ENCODE measurements at regions not wholly inside any gene's neighbourhood (a gene's known extent, or its start where the extent isn't known, plus 50 kb on each side); places are given as distances from the start of the nearest gene placed in this dataset.

DNA sequence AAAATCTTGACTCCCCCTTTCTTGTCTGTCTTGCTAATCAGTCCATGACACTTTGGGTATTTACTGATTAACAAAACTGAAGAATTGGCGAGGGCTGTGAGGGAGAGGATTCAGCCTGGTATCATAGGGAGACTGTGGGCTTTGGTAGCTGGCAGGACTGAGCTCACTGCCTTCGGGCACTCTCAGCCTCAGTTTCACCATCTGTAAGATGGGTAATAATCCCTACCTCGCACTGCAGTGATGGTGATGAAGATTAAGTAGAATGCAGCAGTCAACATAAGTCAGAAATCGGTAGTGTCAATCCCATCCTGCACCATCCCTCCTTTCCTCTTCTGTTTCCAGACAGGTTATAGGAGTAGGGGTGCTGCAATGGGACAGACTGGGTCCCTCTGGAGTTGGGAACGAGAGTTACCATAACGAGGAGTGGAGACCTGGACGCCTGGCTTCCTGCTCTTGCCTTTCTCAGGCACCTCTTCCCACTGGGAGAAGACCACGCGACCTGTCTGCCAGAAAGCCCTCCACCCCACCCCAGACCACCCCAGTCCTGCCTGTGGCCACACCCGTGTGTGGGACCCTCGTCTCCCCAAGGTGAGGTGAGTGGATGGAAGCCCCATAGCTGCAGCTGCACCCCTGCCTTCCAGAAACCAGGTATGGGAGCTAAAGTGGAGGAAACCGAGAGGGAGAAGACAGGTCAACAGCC is 99.1 kb downstream of the SNX5 start:
- Histone ChIP-seq H2AK5ac (ENCODE audit: insufficient read length, low read length) (no peak overlapping the region), H3K27ac (ENCODE audit: insufficient read length, low read depth, low read length) (no peak overlapping the region), H3K79me2 (ENCODE audit: insufficient read depth, low read length) (no peaks in the 10 kb centered on the region), H4K20me1 (ENCODE audit: control insufficient read depth, insufficient read depth, insufficient read length) (no peaks in the 10 kb centered on the region), H3K27me3 (ENCODE audit: insufficient read depth, low read length) (no peaks in the 10 kb centered on the region), H3K79me1 (ENCODE audit: insufficient read depth, low read depth, low read length, poor library complexity, severe bottlenecking) (no peaks in the 10 kb centered on the region), H4K91ac (ENCODE audit: insufficient read length, low read depth, low read length) (peak overlapping the region; percentile 22), H4K8ac (replicated peaks; ENCODE audit: insufficient read length, low read depth, low read length) (no peak overlapping the region), H3T11ph (ENCODE audit: low read length) (no peak overlapping the region), H3K9ac (ENCODE audit: extremely low read depth, insufficient read length, low read length) (no peak overlapping the region), H4K5ac (ENCODE audit: insufficient read length, low read depth, low read length) (peak overlapping the region; percentile 56), H3K56ac (ENCODE audit: insufficient read length, low read depth, low read length) (no peak overlapping the region), H3K4me2 (ENCODE audit: insufficient read depth, insufficient read length, low read length) (no peak overlapping the region), H3K14ac (ENCODE audit: insufficient read depth, low read length) (no peak overlapping the region; the same call in 1 of the 2 replicates), H2BK20ac (ENCODE audit: low read depth, low read length, poor library complexity, severe bottlenecking) (no peak overlapping the region), H2BK5ac (ENCODE audit: insufficient read length, low read length) (no peak overlapping the region), H2BK120ac (ENCODE audit: low read depth, low read length, poor library complexity, severe bottlenecking) (no peak overlapping the region), H2AFZ (ENCODE audit: low read length) (no peak overlapping the region), H3K4ac (ENCODE audit: low read depth, low read length) (no peak overlapping the region), H3K18ac (ENCODE audit: insufficient read length, low read depth, low read length) (no peak overlapping the region), H3K23ac (ENCODE audit: insufficient read length, low read depth, low read length) (no peak overlapping the region), H3K4me1 (ENCODE audit: insufficient read depth, low read length) (peaks cover 13% of the 10 kb centered on the region; the same call in 1 of the 2 replicates), H3K23me2 (ENCODE audit: insufficient read length, low read depth, low read length, poor library complexity, severe bottlenecking) (no peaks in the 10 kb centered on the region), H2BK15ac (ENCODE audit: low read depth, low read length) (no peak overlapping the region), H2BK12ac (ENCODE audit: insufficient read length, low read depth, low read length) (no peak overlapping the region), H3K9me3 (ENCODE audit: control insufficient read depth, low read depth, low read length) (no peaks in the 10 kb centered on the region)
- no peak for DNase-seq
- Mint-ChIP-seq H3K9me3 (no peaks in the 10 kb centered on the region; a peak in 1 of 5 replicates), H3K27me3 (ENCODE audit: low read depth) (no peaks in the 10 kb centered on the region; the same call in none of the 2 replicates), H3K4me1 (peaks cover 61 to 69% of the 10 kb centered on the region in 2 experiments), H3K36me3 (ENCODE audit: insufficient read depth in 1 of 3, low read depth in 3 of 3) (peaks cover 0 to 2% (median 0%) of the 10 kb centered on the region in 3 experiments; a peak in 1 of 7 replicates), H3K4me3 (no peak overlapping the region), H3K27ac (peak overlapping the region in 1 of 3 experiments; percentile 98; a peak in 2 of 7 replicates)
- WGBS (ENCODE audit: extremely low coverage, insufficient read length, low lambda C conversion rate), result no CpG with 5 or more reads among the region's 12 CpGs
- TF ChIP-seq, protein P1, sequence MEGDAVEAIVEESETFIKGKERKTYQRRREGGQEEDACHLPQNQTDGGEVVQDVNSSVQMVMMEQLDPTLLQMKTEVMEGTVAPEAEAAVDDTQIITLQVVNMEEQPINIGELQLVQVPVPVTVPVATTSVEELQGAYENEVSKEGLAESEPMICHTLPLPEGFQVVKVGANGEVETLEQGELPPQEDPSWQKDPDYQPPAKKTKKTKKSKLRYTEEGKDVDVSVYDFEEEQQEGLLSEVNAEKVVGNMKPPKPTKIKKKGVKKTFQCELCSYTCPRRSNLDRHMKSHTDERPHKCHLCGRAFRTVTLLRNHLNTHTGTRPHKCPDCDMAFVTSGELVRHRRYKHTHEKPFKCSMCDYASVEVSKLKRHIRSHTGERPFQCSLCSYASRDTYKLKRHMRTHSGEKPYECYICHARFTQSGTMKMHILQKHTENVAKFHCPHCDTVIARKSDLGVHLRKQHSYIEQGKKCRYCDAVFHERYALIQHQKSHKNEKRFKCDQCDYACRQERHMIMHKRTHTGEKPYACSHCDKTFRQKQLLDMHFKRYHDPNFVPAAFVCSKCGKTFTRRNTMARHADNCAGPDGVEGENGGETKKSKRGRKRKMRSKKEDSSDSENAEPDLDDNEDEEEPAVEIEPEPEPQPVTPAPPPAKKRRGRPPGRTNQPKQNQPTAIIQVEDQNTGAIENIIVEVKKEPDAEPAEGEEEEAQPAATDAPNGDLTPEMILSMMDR (conservative IDR thresholded peaks at IDR 0.05), result no peak

Data from H9 (cell line).